HuH-7.5 (cell line): ENCODE measurements at regions not wholly inside any gene's neighbourhood (a gene's known extent, or its start where the extent isn't known, plus 50 kb on each side); places are given as distances from the start of the nearest gene placed in this dataset.

Source experiments
- DNase-seq: peaks from one replicate; pipeline ENCODE4 v3.0.0; 2011; ENCODE audit warnings: low spot score

DNA sequence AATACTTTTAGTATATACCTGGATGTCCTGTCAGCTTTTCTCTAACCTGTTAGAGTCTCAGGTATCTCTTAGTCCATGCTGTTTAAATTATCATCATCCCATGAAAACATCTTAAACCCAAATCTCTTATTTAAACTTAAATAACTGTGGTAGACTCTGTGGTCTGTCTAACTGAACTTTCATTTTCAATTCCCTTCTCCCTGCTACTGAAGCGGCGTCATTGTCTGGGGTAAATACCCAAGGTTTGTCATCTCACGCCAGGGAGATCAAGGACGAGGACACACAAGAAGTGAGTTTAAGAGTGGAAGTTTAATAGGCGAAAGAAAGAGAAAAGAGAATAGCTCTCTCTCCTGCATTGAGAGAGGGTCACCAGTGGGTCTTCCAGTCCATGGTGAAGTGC is 804.4 kb upstream of the CELF2 start:
- no peak for DNase-seq

DNA sequence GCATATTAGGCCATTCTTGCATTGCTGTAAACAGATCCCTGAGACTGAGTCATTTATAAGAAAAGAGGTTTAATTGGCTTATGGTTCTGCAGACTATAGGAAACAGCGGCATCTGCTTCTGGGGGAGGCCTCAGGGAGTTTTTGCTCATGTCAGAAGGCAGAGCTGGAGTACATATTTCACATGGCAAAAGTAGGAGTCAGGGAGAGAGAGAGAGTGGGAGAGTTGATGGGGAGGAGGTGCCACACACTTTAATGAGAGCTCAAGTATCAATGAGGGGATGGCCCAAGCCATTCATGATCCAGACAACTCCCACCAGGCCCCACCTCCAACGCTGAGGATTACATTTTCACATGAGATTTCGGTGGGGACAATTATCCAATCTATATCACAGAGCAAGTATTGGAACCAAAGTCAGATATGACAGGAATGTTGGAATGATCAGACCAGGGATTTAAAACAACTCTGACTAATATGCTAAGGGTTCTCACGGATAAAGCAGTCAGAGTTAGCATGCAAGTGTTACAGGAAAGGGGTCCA is 795.3 kb upstream of the CELF2 start:
- DNase-seq, result no peak

DNA sequence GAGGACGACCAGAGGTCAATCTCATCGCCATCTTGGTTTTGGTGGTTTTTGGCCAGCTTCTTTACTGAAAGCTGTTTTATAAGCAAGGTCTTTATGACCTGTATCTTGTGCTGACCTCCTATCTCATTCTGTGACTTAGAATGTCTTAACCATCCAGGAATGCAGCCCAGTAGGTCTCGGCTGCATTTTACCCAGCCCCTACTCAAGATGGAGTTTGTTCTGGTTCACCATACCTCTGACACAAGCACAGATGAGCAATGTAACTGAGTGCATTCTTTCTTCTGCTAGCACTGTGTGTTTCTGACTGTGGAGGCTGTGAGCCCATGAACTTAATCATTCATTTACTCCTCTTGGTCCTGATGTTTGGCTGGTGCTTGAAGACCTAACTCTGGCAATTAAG is 794.5 kb upstream of the CELF2 start:
- no peak for DNase-seq

GRCh38 chr10:10225136-10225676 is 792.5 kb upstream of the CELF2 start:
- DNase-seq, result no peak

DNA sequence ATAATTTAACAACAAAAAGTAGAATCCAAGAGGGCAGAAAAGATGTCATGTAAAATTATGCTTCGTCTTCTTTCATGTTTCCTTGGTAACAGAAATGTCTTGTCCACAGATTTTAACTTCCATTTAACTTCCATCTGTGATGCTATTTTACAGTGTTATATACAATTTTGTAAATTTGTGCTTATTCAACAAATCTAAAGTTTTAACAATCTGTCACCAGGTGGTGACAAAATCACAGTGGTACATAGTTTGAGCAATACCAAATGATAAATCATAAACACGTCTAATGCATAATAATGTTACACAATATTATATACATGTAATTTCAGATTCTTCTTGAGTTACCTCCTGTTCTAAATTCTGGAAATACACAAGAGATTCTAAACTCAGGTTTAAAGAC is 784.4 kb upstream of the CELF2 start:
- DNase-seq, result no peak

GRCh38 chr10:10235003-10235402 is 782.7 kb upstream of the CELF2 start:
- DNase-seq, result no peak

DNA sequence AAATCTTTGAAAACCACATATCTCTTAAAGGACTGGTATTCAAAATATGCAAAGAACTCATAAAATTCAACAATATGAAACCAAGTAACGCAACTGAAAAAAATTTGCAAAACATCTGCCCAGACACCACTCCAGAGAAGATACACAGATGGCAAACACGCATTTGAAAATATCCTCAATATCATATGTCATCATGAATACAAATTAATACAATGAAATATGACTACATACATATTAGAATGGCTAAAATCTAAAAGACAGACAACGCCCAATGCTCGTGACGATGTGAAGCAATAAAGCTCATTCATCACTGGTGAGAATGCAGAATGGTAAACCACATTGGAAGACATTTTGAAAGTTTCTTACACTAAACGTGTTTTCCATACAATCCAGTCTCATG is 770.1 kb upstream of the CELF2 start:
- DNase-seq, result no peak

DNA sequence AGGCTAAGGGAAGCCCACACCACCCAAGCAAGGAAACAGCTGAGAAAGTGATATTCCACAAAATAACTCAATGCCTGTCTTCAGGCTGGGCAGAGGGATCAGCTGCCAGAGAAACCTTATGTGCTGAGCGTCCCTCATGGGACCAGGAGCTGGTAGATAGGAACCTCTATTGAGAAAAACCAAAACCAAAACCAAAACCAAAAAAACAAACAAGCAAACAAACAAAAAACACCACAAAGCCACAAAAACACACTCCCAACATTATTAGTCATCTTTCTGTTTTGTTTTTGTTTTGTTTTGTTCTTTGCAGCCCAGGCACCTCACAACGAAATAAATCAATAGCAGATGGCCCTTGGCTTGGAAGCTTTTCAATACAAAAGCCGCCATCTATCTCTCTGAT is 760.8 kb upstream of the CELF2 start:
- no peak for DNase-seq

DNA sequence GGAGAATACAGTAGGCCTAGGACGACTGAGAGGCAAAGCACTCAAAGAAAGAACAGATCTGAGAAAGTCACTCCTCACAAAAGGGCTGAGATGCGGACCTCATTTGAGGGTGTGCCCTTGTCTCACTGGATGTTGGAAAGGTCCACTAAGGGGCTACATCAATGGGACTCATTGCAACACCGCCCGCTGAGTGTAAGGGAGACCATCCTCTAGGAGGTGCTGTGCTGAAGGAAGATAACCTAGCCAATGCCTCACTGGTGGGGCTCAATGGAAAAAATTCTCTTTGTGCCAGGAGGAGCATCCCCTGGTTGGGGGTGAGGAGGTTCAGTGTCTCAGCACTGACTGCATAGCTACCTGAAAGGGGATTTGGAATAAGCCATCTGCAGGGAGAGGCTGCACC is 758.7 kb upstream of the CELF2 start:
- DNase-seq, result no peak

GRCh38 chr10:10270126-10271050 is 747.3 kb upstream of the CELF2 start:
- DNase-seq, result no peak

GRCh38 chr10:10271639-10272192 is 746.0 kb upstream of the CELF2 start:
- DNase-seq, result no peak

GRCh38 chr10:10273661-10274060 is 744.0 kb upstream of the CELF2 start:
- no peak for DNase-seq

- DNase-seq, result no peak
These were observed 737.8 kb upstream of the CELF2 start for GRCh38 chr10:10279906-10280305.

- no peak for DNase-seq
These were observed 725.2 kb upstream of the CELF2 start for GRCh38 chr10:10292501-10292900.

- DNase-seq, result no peak
These were observed 724.6 kb upstream of the CELF2 start for GRCh38 chr10:10293041-10293440.

DNA sequence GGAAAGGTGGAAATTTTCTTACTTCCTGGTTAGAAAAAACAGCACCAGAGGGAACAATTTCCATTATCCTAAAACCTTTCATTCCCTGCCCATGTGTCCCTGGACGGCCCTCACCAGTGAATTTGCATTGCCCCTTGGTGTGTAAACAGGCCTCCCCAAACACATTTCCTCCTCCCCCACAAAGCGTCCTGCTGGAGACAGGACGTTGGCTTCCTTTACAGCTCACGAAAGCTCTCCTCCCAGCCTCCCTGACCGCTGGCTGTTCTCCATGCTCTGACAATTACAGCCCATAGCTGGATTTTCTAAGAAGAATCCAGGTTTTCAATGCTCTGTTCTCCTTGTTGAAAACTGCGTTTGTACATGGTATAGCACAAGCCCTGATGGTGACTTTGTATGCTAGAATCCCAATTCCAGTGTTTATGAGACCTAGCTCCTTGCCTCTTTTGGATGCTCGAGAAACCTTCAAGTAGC is 724.2 kb upstream of the CELF2 start:
- peak; percentile 2 for DNase-seq

DNA sequence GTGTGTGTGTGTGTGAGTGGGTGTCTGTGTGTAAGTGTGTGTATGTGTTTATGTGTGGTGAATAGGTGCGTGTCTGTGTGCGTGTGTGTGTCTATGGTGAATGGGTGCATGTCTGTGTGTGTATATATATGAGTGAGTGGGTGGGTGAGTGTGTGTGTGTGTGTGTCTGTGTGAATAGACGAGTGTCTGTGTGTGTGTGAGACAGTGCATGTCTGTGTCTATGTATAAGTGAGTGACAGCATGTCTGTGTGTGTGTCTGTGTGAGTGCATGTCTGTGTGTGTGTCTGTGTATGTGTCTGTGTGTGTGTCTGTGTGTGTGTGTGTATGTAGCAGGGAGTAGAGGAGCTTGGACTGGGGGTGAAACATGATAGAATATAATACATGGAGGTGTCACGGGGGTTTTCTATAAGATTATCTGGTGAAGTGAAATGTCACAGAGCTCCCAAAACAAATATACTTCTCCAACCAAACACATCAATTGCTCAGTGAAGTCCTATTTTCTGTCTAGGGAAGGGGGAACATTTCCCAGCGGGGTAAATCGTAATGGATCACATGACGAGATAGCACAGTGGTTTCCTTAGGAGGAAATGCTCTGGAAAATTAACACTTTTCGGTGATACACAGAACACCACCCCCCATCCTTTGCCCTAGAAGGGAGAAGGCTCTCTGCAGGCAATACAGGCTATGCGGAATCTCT is 723.3 kb upstream of the CELF2 start:
- DNase-seq, result no peak

DNA sequence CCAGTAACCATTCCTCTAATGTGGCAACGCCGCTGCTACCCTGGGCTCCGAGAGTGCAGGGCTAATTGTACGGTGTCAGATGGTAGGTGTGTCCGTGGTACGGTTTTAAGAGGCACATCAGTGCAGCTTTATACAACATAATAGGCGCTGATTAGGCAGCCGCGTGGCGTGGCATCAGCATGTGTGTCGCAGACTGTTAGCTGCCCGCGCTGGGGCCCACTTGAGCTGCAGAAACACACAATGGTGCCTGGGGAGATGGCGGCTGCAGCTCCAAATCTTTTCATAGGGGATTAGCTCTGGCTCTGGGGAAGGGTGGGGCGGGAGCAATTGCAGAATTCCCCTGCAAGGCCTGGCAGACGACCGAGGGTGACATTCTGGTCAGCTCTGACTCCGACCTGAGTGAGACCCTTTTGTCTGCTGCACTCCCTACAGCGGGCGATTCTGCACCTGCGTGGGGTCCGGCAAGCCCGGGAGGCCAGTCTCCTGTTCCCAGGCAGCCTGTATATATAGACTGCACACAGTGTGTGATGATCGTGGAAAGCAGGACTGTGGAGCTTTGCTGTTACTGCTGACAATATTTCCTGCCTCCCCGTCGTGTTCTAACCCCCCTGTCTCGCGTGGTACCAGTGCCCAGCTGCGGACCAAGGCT is 722.7 kb upstream of the CELF2 start:
- no peak for DNase-seq

DNA sequence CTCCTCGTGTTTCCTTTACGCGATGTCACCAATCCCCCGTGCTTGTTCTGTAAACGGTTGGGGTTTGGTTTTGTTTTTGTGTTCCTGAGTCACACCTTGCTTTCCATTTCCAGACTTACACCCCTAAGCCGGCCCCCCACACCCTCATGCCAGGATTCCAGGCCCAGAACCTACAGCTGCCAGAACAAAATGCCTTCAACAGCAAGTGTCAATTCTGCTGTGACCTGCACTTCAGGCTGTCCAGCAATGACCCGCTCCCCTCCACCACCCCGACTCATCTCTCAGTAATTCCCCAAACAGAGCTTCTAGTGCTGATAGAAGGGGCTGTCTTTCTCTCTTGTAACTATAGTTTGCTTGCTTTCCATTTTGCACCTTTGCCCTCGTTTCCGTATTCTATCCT is 722.1 kb upstream of the CELF2 start:
- no peak for DNase-seq

DNA sequence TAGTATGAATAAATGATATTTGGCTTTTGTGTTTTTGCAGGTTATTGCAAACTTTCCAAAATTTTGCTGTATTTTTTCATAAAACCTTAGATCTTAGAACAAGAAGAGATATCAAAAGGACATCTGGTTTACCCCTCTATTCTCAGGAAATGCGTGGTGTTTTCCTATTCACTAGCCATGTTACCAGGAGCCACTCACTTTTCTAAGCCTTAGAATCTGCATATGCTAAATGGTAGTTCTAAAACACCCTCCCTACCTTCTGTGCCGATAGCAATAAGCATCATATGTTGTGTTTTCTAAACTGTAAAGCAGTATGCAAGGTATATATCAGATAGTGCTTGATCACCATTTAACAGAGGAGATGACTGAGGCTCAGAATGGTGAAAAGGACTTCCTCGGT is 715.0 kb upstream of the CELF2 start:
- DNase-seq, result no peak

DNA sequence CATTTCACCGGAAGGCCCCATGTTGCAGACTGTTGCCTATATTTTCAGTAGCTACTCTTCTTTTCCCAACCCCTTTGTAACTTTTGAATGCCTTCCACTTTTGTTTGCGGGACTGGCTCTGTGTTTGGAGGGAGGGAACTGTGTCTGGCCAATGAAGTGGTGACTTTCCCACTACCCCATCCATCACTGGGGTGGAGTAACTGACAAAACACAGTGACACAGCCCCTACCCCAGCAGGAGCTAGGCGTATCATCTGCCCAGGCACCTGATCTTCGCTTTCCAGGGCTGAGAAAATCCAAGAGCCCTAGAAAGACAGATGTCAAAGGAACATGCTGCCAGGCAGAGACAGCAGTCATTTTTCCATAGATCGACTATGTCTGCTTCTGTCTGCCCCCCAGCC is 710.6 kb upstream of the CELF2 start:
- no peak for DNase-seq

GRCh38 chr10:10307551-10307950 is 710.1 kb upstream of the CELF2 start:
- no peak for DNase-seq
